ENCODE measurements at regions not wholly inside any gene's neighbourhood (a gene's known extent, or its start where the extent isn't known, plus 50 kb on each side); places are given as distances from the start of the nearest gene placed in this dataset.

DNA sequence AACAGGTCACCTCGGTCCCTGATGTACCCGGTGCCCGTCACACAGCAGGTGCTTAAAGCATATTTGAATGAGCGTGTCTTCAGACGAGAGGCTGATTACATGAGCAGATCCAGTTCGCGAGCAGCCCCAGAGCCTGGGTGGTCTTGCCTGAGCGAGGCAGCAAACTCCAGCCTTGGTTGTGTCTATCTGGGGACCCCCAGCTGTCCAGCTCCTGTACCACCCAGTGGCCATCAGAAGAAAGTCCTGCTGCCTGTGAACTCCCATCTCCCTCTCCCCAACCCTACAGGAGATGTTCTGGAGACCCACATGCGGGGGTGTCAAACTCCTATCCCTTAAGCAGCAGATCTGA is 174.2 kb downstream of the PHETA1 start:
- no peak for DNase-seq

DNA sequence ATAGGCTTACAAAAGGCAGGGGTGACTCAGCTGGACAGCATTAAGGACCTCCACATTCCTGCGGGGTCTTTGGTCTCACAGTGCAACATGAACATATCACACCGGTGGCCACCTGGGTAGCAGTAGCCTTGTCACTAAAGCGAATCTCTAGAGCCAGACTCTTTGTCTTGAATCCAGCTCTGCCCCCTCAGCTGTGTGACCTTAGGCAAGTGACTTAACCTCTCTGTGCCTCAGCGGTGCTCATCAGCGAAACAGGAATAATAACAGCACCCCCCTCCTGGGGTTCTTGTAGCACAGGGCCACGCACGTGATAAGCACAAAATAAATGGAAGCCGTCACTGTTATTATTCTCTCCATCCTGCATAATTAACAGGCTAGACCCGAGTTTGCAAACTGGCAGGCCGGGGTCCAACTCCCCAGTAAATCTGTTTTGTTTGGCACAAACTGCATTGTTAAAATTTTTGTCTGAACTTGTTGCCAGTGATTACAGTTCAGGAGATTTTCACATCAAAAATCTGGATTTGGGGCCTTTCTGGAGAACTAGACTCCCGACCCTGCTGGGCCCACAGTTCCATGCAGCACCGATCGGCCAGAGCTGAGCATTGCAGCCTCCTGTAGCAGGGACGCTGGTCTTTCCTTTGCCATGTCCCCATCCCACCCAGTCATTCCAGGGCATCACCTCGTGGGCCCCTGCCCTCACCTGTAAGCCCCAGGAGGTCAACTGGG is 174.8 kb downstream of the PHETA1 start:
- no peak for DNase-seq

DNA sequence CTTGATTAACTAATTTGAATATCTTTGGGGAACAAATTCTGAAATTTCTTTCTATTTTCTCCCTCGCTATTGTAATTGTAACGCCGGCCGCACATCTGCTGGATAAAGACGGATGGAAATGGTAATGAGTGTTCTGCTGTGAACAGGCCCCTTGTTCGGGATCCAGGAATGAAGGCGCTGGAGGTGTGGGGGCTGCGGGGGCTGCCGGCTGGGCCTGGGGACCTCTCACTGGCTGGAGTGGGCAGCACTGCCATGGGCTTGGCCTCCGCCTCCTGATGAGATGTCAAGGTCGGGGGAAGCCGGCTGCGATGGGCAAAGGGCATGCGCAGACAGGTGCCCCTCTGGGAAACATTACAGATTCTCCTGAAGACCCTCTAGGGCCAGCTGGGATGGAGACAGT is 175.4 kb downstream of the PHETA1 start:
- DNase-seq: no peak

DNA sequence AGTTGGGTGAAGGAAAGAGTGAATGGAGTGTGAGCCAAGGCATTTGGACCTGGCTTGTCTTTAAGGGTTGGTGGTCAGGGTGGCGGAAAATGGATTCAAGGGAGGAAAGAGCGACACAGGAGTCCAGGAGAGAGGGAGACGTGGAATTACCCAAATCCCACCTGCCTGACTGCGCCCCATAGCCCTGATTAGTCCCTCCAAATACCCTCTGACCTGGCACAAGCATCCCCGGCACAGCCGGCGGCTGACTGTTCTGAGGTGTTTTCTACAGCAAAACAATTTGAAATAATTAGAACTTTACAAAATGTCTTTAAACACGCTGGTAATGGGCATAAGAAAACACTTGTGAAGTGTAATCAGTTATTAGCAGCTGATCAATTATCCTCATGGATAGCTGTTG is 175.8 kb downstream of the PHETA1 start:
- no peak for DNase-seq

DNA sequence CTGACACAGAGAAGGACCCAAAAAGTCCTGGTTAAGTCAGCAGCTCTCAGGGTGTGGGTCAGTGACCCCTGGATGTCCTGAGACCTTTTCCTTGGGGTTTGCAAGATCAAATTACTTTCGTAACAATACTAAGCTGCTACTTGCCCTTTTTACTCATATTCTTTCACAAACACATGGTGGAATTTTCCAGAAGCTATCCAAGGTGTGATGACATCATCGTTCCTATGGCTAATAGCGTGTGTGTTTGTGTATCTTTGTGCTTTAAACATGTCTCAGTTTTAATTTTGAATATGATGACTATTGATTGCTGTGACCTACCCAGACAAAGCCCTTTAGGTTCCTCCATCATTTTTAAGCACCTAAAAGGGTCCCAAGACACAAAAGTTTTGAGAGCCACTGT is 176.2 kb downstream of the PHETA1 start:
- DNase-seq: no peak

DNA sequence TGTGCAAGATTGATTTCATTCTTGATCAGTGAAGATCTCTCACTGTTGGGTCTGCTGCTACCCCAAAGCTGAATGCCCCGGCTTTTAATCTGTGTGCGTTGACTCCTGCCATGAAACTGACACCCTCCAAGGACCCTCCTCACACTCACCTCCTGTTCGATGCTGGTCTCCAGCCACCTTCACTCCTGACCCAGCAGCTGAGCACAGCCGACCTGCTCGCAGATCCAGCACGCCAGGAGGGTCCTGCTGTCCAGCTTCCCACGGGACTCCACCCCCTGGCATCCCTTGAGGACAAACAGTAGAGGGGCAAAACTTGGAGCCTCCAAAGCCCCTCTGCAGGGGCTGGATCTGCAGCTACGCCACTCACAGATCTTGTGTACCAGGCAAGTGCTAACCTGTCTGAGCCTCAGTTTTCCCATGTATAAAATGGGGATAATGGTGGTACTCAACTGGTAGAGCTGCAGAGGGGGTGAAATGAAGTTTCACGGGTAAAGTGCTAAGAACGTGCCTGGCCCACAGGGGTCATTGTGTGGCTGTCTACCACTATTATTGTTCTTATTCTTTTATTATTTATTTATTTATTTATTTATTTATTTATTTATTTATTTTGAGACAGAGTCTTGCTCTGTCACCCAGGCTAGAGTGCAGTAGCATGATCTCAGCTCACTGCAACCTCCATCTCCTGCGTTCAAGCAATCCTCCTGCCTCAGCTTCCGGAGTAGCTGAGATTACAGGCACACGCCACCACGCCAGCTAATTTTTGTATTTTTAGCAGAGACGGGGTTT is 178.0 kb downstream of the PHETA1 start:
- DNase-seq: no peak

DNA sequence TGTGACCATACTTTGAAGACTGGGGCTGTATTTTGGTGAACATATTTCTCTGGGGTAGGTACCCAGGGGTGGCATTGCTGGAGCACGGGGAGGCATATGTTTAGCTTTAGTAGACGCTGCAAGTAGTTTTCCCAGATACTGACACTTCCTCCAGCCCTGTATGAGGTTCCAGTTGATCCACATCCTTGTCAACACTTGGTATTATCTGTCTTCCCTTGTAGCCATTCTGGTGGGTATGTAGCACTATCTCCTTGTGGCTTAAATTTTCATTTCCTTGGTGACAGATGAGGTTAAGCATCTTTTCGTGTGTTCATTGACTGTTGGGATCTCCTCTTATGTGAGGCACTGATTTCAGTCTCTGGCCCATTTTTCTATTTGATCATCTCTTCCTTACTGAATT is 179.1 kb downstream of the PHETA1 start:
- DNase-seq: no peak

DNA sequence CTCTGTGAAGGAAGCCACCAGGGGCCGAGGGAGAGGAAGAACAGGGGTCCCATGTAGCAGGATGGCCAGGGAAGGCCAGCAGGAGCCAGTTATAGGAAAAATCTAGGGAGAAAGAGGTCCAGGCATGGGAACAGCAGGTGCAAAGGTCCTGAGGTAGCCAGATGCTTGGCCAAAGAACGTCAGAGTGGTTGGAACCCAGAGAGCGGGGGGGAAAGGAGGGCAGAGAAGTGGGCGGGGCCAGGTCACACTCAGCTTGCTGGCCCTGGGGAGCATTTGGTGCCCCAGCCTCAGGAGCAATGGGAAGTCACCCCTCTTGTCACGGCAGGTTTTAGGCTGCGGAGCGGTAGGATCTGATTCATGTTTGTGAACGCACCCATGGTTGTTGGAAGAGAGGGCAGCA is 180.5 kb downstream of the PHETA1 start:
- no peak for DNase-seq

DNA sequence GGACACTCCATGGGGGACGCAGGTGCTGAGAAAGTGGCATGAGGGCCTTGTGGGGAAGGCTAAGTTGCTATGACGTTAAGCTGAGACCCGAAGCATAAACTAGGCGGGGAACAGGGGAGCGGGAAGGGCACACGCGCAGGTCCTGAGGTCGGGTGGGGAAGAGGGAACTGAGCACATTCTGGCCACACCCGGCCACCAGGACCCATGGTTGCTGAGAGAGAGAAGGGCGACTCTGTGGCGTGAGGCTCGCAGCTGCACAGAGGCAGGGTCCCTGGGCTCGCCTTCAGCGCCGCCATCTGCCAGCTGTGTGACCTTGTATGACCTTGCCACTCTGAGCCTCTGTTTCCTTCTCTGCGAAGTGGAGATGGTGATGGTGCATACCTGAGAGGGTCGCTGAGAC is 182.5 kb downstream of the PHETA1 start:
- DNase-seq: no peak

DNA sequence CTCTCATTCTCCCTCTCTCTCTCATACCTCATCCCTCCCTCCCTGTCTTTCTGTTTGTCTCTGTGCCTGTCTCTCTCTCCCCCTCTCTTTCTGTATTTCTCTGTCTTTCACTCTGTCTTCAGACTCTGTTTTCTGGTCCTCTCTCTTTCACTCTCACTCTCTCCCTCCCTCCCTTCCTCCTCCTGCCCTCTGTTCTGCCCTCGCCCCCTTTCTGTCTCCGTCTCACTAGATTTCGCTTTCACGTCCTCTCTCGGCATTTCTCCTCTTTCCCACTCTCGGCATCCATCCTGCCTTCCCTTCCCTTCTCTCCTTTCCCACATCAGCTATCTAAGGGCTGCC is 183.0 kb downstream of the PHETA1 start:
- DNase-seq: no peak

DNA sequence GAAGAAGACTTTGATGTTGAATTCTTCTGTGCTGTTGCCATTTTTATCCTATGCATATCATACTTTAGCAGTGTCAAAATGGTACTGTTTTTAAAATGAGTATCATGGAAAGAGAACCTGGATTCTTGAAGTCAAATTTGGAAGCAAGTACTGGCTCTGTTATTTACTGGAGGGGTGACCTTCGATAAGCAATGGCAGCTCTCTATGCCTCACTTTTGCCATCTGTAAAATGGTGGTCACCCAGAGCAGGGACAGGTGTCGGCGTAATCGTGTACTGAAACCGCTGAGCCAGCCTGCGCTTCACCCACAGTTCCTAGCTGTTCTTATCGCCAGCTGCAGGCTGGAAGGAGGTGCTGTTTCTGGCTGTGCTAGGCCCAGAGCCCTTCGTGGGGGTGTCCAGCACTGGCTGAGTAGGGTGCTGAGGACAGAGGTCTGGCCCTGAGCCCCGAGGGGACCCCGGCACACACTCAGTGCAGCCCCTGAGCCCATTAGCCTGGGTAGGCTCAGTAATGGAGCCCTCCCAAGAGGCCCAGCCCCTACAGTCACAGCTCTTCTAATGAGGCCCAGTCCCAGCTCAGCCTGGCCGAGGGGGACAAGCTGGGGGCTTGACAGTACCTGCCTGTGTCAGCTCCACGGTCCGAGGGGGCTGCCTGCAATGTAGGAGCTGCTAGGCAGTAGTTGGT is 183.5 kb downstream of the PHETA1 start:
- no peak for DNase-seq

DNA sequence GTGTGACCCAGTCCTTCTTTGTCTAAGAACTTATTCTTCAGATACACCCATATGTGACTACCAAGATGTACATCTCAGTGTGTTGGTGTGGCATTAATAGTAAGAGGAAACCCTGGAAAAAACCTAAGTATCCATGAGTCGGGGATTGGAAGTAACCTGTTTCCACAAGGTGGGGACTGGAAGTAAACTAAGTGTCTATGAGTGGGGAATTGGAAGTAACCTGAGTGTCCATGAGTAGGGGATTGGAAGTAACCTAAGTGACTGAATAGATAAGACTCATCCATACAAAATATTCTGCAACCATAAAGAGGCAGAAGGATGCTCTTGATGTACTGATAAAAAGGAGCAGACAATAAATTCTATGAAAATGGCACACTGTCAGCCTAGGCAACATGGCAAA is 184.7 kb downstream of the PHETA1 start:
- no peak for DNase-seq

DNA sequence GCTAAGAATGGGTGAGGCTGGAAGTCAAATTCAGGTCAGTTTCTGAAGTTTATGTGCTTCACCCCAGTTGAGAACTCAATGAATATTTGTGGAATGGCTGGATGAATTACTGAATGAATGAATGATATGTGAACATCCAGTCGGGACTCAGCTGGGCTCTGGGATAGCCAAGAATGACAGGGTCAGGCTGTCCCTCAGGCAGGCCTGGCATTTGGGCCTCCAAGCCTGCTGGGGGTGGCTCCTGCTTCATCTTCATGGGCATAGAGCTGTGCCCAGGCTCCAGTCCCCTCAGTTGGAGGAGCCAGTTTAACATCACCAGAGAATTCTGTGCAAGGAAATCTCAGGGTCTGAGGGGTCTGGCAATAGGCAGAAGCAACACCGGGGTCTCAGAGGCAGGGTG is 185.8 kb downstream of the PHETA1 start:
- no peak for DNase-seq

DNA sequence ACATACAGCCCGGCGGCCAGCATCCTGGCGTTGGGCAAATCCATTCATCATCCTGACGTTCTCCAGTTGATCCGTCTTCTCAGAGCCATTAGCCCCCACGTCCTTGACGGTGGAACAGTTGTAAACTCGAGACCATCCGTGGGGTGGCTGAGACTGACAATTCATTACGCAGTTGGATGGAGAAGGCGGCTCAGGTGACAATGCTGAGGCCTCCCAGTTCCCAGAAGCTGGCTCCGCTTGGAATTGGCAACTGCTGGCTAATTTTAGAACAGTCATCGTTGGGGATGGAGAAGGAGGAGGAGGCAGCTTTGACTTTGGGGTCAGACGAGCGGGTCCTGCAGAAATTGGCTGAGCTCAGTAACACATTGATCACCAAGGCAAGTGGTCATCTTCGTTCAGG is 186.5 kb downstream of the PHETA1 start:
- no peak for DNase-seq

DNA sequence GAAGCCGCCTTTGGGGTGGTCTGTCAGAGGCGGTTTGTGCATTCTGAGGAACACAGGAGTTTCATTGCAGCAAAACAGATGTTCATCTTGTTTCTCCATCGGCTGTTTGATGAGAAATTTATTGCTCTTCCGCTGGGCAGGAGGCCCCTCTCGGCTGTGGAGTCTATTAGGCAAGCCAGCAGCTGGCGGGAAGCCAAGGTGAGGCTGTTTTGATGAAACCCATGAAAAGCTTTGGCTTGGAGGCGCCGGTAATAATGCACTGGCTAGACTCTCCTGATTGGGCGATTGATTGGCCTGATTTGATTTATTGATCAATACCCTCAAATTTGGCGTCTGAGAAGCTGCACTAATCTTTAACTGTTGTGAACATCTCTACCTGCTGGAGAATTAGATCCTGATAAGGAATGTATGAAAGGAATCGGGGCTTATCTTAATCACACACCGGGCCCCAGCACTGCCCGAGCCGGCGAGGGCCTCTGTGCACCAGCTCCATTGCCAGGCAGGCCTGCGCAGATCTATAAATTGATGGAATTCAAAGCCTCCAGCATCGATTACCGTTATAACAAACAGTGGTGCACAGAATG is 187.7 kb downstream of the PHETA1 start:
- DNase-seq: no peak

DNA sequence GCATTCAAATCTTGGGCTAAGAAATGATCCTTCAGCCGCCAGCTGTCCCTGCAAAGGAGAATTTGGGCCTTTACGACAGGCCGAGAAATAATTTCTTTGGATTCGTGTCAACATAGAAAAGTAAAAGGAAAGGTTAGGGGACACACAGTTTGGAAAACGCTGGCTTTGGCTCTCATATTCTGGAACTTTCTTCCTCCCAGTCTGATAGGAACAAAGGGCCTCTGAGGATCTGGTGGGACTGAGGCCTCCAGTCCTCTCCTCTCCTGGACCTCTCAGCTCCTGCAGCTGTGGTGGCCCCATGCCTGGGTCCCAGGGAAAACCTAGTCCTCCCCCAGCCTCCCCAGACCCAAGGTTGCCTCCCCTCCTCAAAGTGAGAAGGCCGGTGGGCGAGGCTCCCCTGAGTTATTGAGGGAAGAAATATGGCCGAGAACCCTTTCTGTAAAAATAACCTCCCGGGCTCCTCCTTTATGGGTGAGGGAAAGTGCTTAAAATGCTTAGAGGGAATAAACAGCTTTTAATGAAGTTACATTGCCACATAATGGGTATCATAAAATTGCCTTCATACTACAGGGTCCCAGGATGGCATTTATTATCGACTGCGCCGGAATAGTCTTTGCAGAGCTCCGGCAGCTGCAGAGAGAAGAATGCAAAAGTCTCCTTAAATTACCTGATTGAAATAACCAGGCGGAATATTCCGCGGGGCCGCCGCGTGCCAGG is 188.3 kb downstream of the PHETA1 start:
- DNase-seq: no peak

DNA sequence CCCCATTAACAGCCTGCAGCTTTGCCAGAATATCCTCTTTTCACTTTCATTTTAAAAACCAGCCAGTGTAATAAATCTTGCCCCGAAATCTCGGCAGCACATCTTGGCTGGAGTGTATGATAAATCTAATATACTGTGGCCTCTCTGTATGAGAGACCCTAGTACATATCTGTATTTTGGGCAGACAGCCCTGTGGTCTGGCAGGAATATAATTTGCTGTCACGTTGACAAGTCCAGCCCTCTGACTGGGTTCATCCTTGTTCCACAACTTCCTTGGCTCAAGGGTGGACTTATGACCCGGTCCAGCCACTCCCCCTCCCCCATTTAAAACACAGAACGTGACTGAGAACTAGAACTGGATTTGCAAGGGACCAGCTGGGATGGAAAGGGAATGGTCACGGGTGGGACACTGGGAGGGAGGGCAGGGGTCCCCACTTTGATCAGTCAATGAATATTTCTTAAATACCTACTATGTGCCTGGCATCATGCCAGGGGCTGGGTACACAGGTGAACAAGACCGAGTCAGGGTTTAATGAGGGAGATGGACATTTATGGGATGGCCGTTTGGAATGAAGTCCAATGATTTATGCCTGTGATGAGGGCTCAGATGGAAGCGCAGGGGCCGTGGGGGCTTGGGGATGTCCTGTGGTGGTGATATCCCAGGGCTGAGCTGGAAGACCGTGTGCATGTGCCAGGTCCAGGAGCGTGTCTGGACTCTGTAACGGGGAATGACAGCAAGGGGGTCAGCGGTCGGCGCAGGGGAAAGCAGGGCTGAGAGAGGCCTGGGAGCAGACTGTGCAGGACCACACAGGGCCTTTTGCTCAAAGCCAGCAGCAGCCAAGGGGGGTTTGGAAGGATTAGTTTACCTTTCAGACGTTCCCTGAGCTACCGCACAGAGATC is 190.5 kb downstream of the PHETA1 start:
- no peak for DNase-seq

DNA sequence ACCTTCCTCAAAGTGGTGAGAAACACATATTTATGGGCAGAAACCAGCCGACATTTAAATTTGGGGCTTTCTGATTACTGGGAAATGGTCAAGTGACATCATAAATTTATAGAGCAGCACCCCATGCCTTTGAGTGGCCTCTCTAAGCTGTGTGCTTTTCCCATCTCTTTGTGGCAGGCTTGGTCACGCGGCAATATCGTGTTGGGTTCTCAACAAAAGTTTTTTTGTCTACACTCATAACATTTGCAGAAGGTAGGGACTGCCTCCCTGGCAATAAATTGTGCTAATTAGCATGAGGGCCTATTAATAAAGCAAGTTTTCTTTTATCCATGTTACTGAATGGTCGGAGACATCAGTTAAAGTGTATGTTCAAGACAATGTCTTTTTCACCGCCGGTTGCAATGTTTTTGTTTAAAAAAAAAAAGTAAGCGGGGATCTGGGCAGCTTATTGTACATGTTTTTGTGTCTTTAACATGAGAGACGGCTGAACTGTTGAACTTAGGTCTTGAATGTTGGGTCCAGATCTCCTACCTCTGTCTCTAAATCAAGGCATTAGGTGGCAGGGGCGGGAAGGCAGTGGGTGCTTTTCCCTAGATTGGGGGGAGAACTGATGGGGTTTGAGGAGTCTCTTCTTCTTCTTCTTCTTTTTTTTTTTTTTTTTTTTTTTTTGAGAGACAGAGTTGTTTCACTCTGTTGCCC is 193.3 kb downstream of the PHETA1 start:
- DNase-seq: no peak

DNA sequence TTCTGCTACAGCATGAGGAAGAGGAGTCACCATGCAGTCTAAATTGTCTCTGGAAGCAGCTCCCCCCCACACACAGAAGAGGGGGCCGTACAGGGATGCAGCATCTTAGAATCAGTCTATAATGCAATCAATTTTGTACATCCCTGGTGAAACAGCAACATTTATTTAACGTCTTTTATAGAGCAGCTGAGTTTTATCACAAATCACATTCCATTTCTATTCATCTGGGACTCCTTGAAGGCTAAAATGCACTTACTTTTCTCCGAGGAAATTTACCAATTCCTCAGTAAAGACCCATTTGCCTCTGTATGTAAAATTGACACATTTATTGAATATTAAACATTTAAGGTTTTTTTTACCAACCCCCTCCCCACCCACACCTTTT is 193.9 kb downstream of the PHETA1 start:
- no peak for DNase-seq

DNA sequence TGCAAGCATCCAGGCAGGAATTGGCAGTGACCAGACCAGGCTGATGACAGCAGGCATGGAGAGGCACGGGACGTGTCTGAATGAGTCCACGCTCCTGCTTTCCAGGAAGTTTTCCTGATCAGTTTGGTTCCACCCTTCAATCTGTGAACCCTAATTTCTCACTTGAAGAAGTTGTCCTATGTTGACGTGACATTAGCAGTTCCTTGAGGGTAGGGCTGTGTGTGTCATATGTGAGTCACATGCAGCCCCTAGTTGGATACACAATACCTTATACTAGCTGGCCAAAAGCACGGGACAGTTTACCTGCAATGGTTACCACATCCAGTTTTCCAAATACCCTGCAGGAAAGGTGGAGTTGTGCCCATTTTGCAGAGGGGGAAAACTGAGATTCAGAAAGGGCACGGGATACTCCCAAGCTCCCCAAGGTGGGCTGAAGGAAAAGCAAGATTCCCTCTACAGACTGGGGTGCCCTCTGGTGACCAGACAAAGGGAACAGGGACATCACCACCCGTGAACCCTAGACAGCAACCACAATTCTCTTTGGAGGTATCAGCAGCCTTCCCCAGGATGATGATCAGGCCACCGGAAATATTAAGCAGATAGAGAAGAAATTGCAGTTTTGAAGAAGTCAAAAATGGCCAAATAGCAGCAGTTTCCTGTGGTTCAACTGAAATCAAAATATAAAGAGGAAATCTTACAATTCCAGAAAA is 194.5 kb downstream of the PHETA1 start:
- DNase-seq: no peak

DNA sequence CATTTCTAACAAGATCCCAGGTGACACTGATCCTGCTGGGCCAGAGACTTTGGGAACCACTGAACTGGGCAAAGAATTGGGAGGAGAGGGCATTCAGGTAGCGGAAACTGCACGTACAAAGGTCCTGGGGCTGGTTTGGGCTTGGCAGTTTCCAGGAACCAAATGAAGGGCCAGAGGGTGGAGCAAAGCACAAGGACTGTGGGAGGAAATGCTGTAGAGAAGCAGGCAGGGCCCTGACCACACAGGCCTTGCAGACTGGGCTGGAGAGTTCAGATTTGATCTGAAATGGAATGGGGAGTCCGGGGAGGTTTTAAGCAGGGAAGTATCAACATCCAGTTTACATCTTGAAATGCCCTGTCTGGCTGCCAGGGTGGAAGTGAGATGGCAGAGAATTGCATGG is 195.1 kb downstream of the PHETA1 start:
- DNase-seq: no peak
